GM19395 (cell line): ENCODE measurements at regions not wholly inside any gene's neighbourhood (a gene's known extent, or its start where the extent isn't known, plus 50 kb on each side); places are given as distances from the start of the nearest gene placed in this dataset.
"Not testable (repeated sequence)": the region's sequence is repeated elsewhere in the genome, so short reads cannot be mapped to it uniquely, and the experiment has no call there.

Experiments used
- ATAC-seq: cut with Tn5 transposase; IDR thresholded peaks from one replicate; pipeline ENCODE4 v1.9.1; 2021; ENCODE audit warnings: mild to moderate bottlenecking, moderate library complexity; ENCODE audit not compliant: unreplicated experiment

GRCh38 chr11:23903044-23903704 lies 593.7 kb upstream of the LUZP2 start:
- ATAC-seq: no peak

GRCh38 chr11:23919455-23919854 lies 577.4 kb upstream of the LUZP2 start:
- no peak for ATAC-seq

- no peak for ATAC-seq
Observed at GRCh38 chr11:23923357-23923756, 573.5 kb upstream of the LUZP2 start.

- no peak for ATAC-seq
Observed at GRCh38 chr11:23924226-23924625, 572.6 kb upstream of the LUZP2 start.

GRCh38 chr11:23931443-23931842 lies 565.4 kb upstream of the LUZP2 start:
- no peak for ATAC-seq

- ATAC-seq: no peak
Observed at GRCh38 chr11:23932485-23932898, 564.4 kb upstream of the LUZP2 start.

- ATAC-seq: no peak
Observed at GRCh38 chr11:23933721-23934120, 563.1 kb upstream of the LUZP2 start.

- ATAC-seq: not testable (repeated sequence)
Observed at GRCh38 chr11:23934671-23935270, 562.1 kb upstream of the LUZP2 start.

GRCh38 chr11:23942117-23942815 lies 554.6 kb upstream of the LUZP2 start:
- ATAC-seq: not testable (repeated sequence)

GRCh38 chr11:23944923-23945322 lies 551.9 kb upstream of the LUZP2 start:
- no peak for ATAC-seq

GRCh38 chr11:23947883-23948282 lies 549.0 kb upstream of the LUZP2 start:
- ATAC-seq: no peak

GRCh38 chr11:23948851-23949250 lies 548.0 kb upstream of the LUZP2 start:
- no peak for ATAC-seq

- ATAC-seq: no peak
Observed at GRCh38 chr11:23953951-23954710, 542.7 kb upstream of the LUZP2 start.

- no peak for ATAC-seq
Observed at GRCh38 chr11:23954730-23955129, 542.1 kb upstream of the LUZP2 start.

GRCh38 chr11:23956586-23956985 lies 540.3 kb upstream of the LUZP2 start:
- no peak for ATAC-seq

GRCh38 chr11:23957314-23957713 lies 539.5 kb upstream of the LUZP2 start:
- no peak for ATAC-seq

GRCh38 chr11:23959462-23959861 lies 537.4 kb upstream of the LUZP2 start:
- no peak for ATAC-seq

- no peak for ATAC-seq
Observed at GRCh38 chr11:23961503-23962338, 535.1 kb upstream of the LUZP2 start.

GRCh38 chr11:23973244-23973643 lies 523.6 kb upstream of the LUZP2 start:
- no peak for ATAC-seq

- no peak for ATAC-seq
Observed at GRCh38 chr11:23974051-23974450, 522.8 kb upstream of the LUZP2 start.

- ATAC-seq: no peak
Observed at GRCh38 chr11:23974601-23975000, 522.3 kb upstream of the LUZP2 start.
